ENCODE measurements at regions not wholly inside any gene's neighbourhood (a gene's known extent, or its start where the extent isn't known, plus 50 kb on each side); places are given as distances from the start of the nearest gene placed in this dataset.

DNA sequence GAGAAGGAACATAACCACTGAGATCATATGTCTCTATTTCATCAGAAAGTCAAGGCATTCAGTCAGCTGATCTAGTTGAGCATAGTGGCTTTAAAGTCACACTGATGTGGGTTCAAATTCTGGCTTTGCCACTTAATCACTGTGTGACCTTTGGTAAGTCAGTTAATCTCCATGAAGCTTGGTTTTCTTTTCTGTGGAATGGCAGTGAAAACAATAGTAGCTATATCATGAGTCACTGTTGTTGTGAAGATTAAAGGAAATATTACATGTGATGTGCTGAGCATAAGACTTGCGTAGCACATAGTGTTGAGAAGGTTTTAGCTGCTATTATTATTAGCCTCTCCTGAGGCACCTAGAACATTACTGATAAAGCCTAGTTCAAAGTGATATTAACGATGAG, 242.2 kb downstream of the FMR1NB start:
- H4K8ac ChIP-seq (replicated peaks; ENCODE audit: insufficient read length, low read depth, low read length): no peak overlapping the region
- no peak overlapping the region for H3K27ac ChIP-seq (ENCODE audit: insufficient read length, low read depth, low read length)
- no peaks in the 10 kb centered on the region for H3K27me3 ChIP-seq (ENCODE audit: insufficient read depth, low read length)
- no peaks in the 10 kb centered on the region for H3K23me2 ChIP-seq (ENCODE audit: insufficient read length, low read depth, low read length, poor library complexity, severe bottlenecking)
- Mint-ChIP-seq H3K27me3 (ENCODE audit: low read depth) (no peaks in the 10 kb centered on the region), H3K4me3 (no peak overlapping the region), H3K4me1 (no peaks in the 10 kb centered on the region), H3K9me3 (peaks cover 66 to 67% of the 10 kb centered on the region in 2 experiments), H3K27ac (no peak overlapping the region), H3K36me3 (ENCODE audit: insufficient read depth in 1 of 3, low read depth in 3 of 3) (peaks cover 5 to 11% (median 7%) of the 10 kb centered on the region in 3 experiments; a peak in 6 of 7 replicates)
- H3K79me2 ChIP-seq (ENCODE audit: insufficient read depth, low read length): no peaks in the 10 kb centered on the region
- H2AFZ ChIP-seq (ENCODE audit: low read length): no peak overlapping the region
- no peak overlapping the region for H4K91ac ChIP-seq (ENCODE audit: insufficient read length, low read depth, low read length)
- no peak overlapping the region for H3K56ac ChIP-seq (ENCODE audit: insufficient read length, low read depth, low read length)
- DNase-seq: no peak
- no peak overlapping the region for H2BK5ac ChIP-seq (ENCODE audit: insufficient read length, low read length)
- H4K20me1 ChIP-seq (ENCODE audit: control insufficient read depth, insufficient read depth, insufficient read length): no peaks in the 10 kb centered on the region
- H2BK15ac ChIP-seq (ENCODE audit: low read depth, low read length): no peak overlapping the region
- H3K9me3 ChIP-seq (ENCODE audit: control insufficient read depth, low read depth, low read length): peaks cover 70% of the 10 kb centered on the region
- H2BK20ac ChIP-seq (ENCODE audit: low read depth, low read length, poor library complexity, severe bottlenecking): no peak overlapping the region
- H2BK120ac ChIP-seq (ENCODE audit: low read depth, low read length, poor library complexity, severe bottlenecking): no peak overlapping the region
- H3K18ac ChIP-seq (ENCODE audit: insufficient read length, low read depth, low read length): no peak overlapping the region
- H4K5ac ChIP-seq (ENCODE audit: insufficient read length, low read depth, low read length): no peak overlapping the region
- no peak overlapping the region for H2AK5ac ChIP-seq (ENCODE audit: insufficient read length, low read length)
- H3K4ac ChIP-seq (ENCODE audit: low read depth, low read length): no peak overlapping the region
- H3K9ac ChIP-seq (ENCODE audit: extremely low read depth, insufficient read length, low read length): no peak overlapping the region
- no peak overlapping the region for H3K14ac ChIP-seq (ENCODE audit: insufficient read depth, low read length)
- H2BK12ac ChIP-seq (ENCODE audit: insufficient read length, low read depth, low read length): no peak overlapping the region
- H3K4me1 ChIP-seq (ENCODE audit: insufficient read depth, low read length): no peaks in the 10 kb centered on the region
- H3T11ph ChIP-seq (ENCODE audit: low read length): no peak overlapping the region
- no peak overlapping the region for H3K4me2 ChIP-seq (ENCODE audit: insufficient read depth, insufficient read length, low read length)
- H3K23ac ChIP-seq (ENCODE audit: insufficient read length, low read depth, low read length): no peak overlapping the region
- H3K79me1 ChIP-seq (ENCODE audit: insufficient read depth, low read depth, low read length, poor library complexity, severe bottlenecking): no peaks in the 10 kb centered on the region
- no CpG with 5 or more reads among the region's 2 CpGs for WGBS (ENCODE audit: extremely low coverage, insufficient read length, low lambda C conversion rate)
- TF ChIP-seq, protein P1, sequence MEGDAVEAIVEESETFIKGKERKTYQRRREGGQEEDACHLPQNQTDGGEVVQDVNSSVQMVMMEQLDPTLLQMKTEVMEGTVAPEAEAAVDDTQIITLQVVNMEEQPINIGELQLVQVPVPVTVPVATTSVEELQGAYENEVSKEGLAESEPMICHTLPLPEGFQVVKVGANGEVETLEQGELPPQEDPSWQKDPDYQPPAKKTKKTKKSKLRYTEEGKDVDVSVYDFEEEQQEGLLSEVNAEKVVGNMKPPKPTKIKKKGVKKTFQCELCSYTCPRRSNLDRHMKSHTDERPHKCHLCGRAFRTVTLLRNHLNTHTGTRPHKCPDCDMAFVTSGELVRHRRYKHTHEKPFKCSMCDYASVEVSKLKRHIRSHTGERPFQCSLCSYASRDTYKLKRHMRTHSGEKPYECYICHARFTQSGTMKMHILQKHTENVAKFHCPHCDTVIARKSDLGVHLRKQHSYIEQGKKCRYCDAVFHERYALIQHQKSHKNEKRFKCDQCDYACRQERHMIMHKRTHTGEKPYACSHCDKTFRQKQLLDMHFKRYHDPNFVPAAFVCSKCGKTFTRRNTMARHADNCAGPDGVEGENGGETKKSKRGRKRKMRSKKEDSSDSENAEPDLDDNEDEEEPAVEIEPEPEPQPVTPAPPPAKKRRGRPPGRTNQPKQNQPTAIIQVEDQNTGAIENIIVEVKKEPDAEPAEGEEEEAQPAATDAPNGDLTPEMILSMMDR (conservative IDR thresholded peaks at IDR 0.05): no peak
